ENCODE measurements at regions not wholly inside any gene's neighbourhood (a gene's known extent, or its start where the extent isn't known, plus 50 kb on each side); places are given as distances from the start of the nearest gene placed in this dataset.

- TF ChIP-seq GATA2 (IDR thresholded peaks at IDR 0.05; ENCODE audit: low read depth, low read length) (no peak), GATA3 (IDR thresholded peaks at IDR 0.05; ENCODE audit: low read depth, low read length) (no peak)
These were observed 346.8 kb upstream of the KLF3 start for GRCh38 chr4:38317041-38317674.

All from SH-SY5Y (cell line).